GM12878 (cell line): ENCODE measurements at regions not wholly inside any gene's neighbourhood (a gene's known extent, or its start where the extent isn't known, plus 50 kb on each side); places are given as distances from the start of the nearest gene placed in this dataset.

ENCODE experiments used
- ATAC-seq: fragments of 200-7000 bp; cut with Tn5 transposase; 3 replicates; pipeline ENCODE4 v1.9.1; 2020; ENCODE audit warnings: mild to moderate bottlenecking, moderate library complexity
- BruUV-seq: library from RNA; stranded (reverse); fragments of 400-500 nt; replicated peaks from 2 replicates; lab custom pipeline; 2021; lab: Mats Ljungman, UMichigan
- CTCF ChIA-PET: fragments of 300-600 bp; sonication (Branson Sonifier 250); formaldehyde crosslinking; extraction: SDS; loops from one replicate; lab custom pipeline; 2021; ENCODE audit warnings: inconsistent platforms; lab: Yijun Ruan, JAX
- POLR2A ChIA-PET: fragments of 350-600 bp; formaldehyde crosslinking; extraction: SDS; loops from one replicate; lab custom pipeline; 2021; ENCODE audit warnings: inconsistent platforms; lab: Charles Lee
- RAD21 ChIA-PET: fragments of 300-600 bp; sonication (Branson Sonifier 250); formaldehyde crosslinking; loops from one replicate; lab custom pipeline; 2023; ENCODE audit warnings: antibody characterized with exemption; ENCODE audit not compliant: unreplicated experiment; lab: Charles Lee
- SMC1A ChIA-PET: fragments of 300-600 bp; sonication (Branson Sonifier 250); formaldehyde crosslinking; loops from one replicate; lab custom pipeline; 2023; ENCODE audit not compliant: unreplicated experiment, uncharacterized antibody; lab: Charles Lee
- DNase-seq: peaks from one replicate; pipeline ENCODE4 v3.0.0-alpha.2; 2011; ENCODE audit warnings: low read depth, low spot score
- FAIRE-seq: peaks from 3 replicates; lab custom pipeline; 2011; peaks lifted over from hg19 to GRCh38; lab: Jason Lieb, UNC
- H2AFZ ChIP-seq: 2 replicates; pipeline ENCODE4 v1.6.0; 2011; ENCODE audit warnings: low read depth, low read length, control low read depth; ENCODE audit not compliant: control insufficient read depth
- H3K27ac ChIP-seq: 2 replicates; pipeline ENCODE4 v1.5.1; 2011; ENCODE audit warnings: control low read depth; ENCODE audit not compliant: control insufficient read depth, insufficient read depth
- H3K27me3 ChIP-seq, 2 experiments: replicated peaks in 1 of 2; 2 replicates each; pipeline versions ENCODE4 v1.6.0 to v1.6.1; 2011; ENCODE audit warnings: low read length in 1 of 2; ENCODE audit not compliant: control insufficient read depth in 2 of 2, insufficient read depth in 2 of 2
- H3K36me3 ChIP-seq, 2 experiments: 2 replicates each; pipeline ENCODE4 v1.5.1; 2011; ENCODE audit warnings: low read length in 1 of 2; ENCODE audit not compliant: control insufficient read depth in 2 of 2, insufficient read depth in 2 of 2
- H3K4me1 ChIP-seq: 2 replicates; pipeline ENCODE4 v1.6.1; 2011; ENCODE audit warnings: mild to moderate bottlenecking, low read length, moderate library complexity, mixed read lengths; ENCODE audit not compliant: control insufficient read depth, insufficient read depth
- H3K4me2 ChIP-seq: 2 replicates; pipeline ENCODE4 v1.6.0; 2011; ENCODE audit warnings: control low read depth; ENCODE audit not compliant: control insufficient read depth, insufficient read depth
- H3K4me3 ChIP-seq: fragments of 200-600 bp; sonication (generic); 2 replicates; pipeline ENCODE4 v1.5.1; 2016
- H3K79me2 ChIP-seq: 2 replicates; pipeline ENCODE4 v1.6.0; 2011; ENCODE audit warnings: low read length; ENCODE audit not compliant: control insufficient read depth, insufficient read depth
- H3K9ac ChIP-seq: 2 replicates; pipeline ENCODE4 v1.8.0; 2011; ENCODE audit warnings: low read length, control low read depth, mixed read lengths; ENCODE audit not compliant: control insufficient read depth, insufficient read depth
- H3K9me3 ChIP-seq: replicated peaks from 3 replicates; pipeline ENCODE4 v1.5.1; 2011; ENCODE audit warnings: mild to moderate bottlenecking, low read length; ENCODE audit not compliant: control insufficient read depth, insufficient read depth
- H4K20me1 ChIP-seq: 2 replicates; pipeline ENCODE4 v1.6.0; 2011; ENCODE audit not compliant: control insufficient read depth, insufficient read depth
- E4F1 ChIP-seq: fragments of 450-650 bp; IDR thresholded peaks from 2 replicates; pipeline ENCODE4 v1.6.1; 2018; ENCODE audit warnings: borderline replicate concordance, mild to moderate bottlenecking; ENCODE audit not compliant: partially characterized antibody
- EZH2 ChIP-seq: IDR thresholded peaks from 2 replicates; pipeline ENCODE4 v1.6.1; 2012; ENCODE audit warnings: low read depth, mild to moderate bottlenecking, control low read depth, inconsistent platforms, low read length, borderline replicate concordance; ENCODE audit not compliant: control insufficient read depth
- FOXM1 ChIP-seq: IDR thresholded peaks from 2 replicates; pipeline ENCODE4 v1.6.1; 2012; ENCODE audit warnings: low read depth, mild to moderate bottlenecking, inconsistent platforms, low read length, moderate library complexity
- GATAD2B ChIP-seq: fragments of 450-650 bp; conservative IDR thresholded peaks from 2 replicates; pipeline ENCODE4 v1.6.1; 2017; ENCODE audit warnings: low read depth, mild to moderate bottlenecking, moderate library complexity
- PAX8 ChIP-seq: fragments of 450-650 bp; IDR thresholded peaks from 2 replicates; pipeline ENCODE4 v1.6.1; 2017; ENCODE audit warnings: mild to moderate bottlenecking, moderate library complexity
- SMAD1 ChIP-seq: fragments of 450-650 bp; IDR thresholded peaks from 2 replicates; pipeline ENCODE4 v1.6.1; 2018; ENCODE audit warnings: mild to moderate bottlenecking, low read depth; ENCODE audit not compliant: partially characterized antibody
- SMAD5 ChIP-seq: IDR thresholded peaks from 2 replicates; pipeline ENCODE4 v1.6.1; 2016; ENCODE audit warnings: antibody characterized with exemption, low read depth
- WGBS: methylation state at CpG from one replicate; pipeline ENCODE4 v1.1.6; 2016; ENCODE audit warnings: low lambda C conversion rate; ENCODE audit not compliant: insufficient replicate concordance, insufficient coverage; ENCODE audit errors: missing lambda C conversion rate; 5-methylcytosine and 5-hydroxymethylcytosine counted together
- in situ Hi-C: fragments of 300-500 bp; cut with MboI; formaldehyde crosslinking; loops from 9 replicates; pipeline ENCODE4 v1.14.3; 2018; ENCODE audit warnings: mixed read lengths
- intact Hi-C: fragments of 100-400 bp; cut with micrococcal nuclease; formaldehyde crosslinking; loops from one replicate; pipeline ENCODE4 v1.14.2; 2022; ENCODE audit not compliant: unreplicated experiment

GRCh38 chr6:99181174-99181573, 168.3 kb downstream of the FAXC start:
- no TSS peak for BruUV-seq
- POLR2A ChIA-PET: no interaction called here

More at GRCh38 chr6:99181174-99181573, 168.3 kb downstream of the FAXC start:
- in situ Hi-C loops: no loop called here
- Histone ChIP-seq H3K27ac (no peak overlapping the region), H4K20me1 (no peaks in the 10 kb centered on the region)
- ATAC-seq: no peak
- RAD21 ChIA-PET: no interaction called here
- WGBS: 0% methylated on average over 1 of the region's 1 CpG
- DNase-seq: no peak
- CTCF ChIA-PET: no interaction called here
- no peak for TF ChIP-seq SMAD5
- TF ChIP-seq SMAD1: no peak
- no peak for TF ChIP-seq PAX8
- no peak for TF ChIP-seq GATAD2B
- no peak for TF ChIP-seq E4F1
- TF ChIP-seq EZH2: no peak
- TF ChIP-seq FOXM1: no peak
- TF ChIP-seq, all 136 proteins: peak for 0
- intact Hi-C loops: no loop called here
- no peak overlapping the region for H2AFZ ChIP-seq
- SMC1A ChIA-PET: no interaction called here
- no peaks in the 10 kb centered on the region; the same call in 2 of the 3 replicates for H3K9me3 ChIP-seq
- H3K4me2 ChIP-seq: no peak overlapping the region
- H3K36me3 ChIP-seq: no peaks in the 10 kb centered on the region
- H3K27me3 ChIP-seq: no peaks in the 10 kb centered on the region; a peak in 1 of 4 replicates
- H3K9ac ChIP-seq: no peak overlapping the region
- H3K4me3 ChIP-seq: no peak overlapping the region
- no peak for FAIRE-seq
- H3K79me2 ChIP-seq: no peaks in the 10 kb centered on the region
- H3K4me1 ChIP-seq: no peaks in the 10 kb centered on the region
